ENCODE measurements at regions not wholly inside any gene's neighbourhood (a gene's known extent, or its start where the extent isn't known, plus 50 kb on each side); places are given as distances from the start of the nearest gene placed in this dataset.

DNA sequence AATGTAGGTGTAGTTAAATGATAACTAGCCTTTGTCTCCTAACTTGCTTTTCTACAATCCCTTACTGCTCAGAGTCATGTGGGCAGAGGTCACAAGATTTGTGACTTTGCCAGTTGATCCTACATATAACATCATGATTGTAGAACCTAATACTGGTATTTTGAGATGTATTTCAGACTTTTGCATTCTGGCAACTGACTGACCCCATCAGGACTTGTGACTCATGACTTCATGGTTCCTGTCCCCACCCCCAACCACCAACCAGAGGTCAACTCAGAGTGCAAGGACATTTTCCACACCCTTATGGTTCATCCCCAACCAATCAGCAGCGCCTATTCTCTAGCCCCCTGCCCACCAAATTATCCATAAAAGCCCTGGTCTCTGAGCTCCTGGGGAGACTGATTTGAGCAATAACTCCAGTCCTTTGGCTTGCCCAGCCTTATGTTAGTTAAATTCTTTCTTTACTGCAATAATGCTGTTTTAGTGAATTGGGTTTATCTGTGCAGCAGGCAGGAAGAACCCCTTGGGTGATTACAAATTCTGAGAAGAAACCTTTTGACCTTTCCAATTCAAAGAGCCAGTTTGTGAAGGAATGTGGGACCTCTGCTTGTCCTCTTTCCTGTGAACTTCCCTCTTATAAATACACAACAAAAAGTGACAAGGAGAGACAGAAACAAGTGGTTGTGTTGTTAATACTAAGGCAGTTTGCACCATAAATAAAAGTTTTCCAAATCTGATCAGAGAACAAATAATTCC is 588.7 kb downstream of the UTRN start:
- DNase-seq (ENCODE audit: low read depth, low spot score), result no peak

DNA sequence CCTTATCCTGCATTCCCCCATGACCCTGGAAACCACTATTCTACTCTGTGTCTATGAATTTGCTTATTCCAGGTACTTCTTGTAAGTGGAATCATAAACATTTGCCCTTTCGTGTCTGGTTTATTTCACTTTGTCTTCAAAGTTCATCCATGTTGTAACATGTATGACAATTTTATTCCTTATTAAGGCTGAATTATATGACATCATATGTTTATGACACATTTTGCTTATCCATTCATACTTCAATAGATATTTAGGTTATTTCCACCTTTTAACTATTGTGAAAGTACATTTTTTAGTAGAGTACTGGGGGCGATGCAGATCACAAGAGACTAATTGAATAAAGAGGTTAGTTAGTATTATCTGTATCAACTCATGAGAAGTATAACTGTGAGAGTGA is 591.6 kb downstream of the UTRN start:
- DNase-seq (ENCODE audit: low read depth, low spot score), result no peak

DNA sequence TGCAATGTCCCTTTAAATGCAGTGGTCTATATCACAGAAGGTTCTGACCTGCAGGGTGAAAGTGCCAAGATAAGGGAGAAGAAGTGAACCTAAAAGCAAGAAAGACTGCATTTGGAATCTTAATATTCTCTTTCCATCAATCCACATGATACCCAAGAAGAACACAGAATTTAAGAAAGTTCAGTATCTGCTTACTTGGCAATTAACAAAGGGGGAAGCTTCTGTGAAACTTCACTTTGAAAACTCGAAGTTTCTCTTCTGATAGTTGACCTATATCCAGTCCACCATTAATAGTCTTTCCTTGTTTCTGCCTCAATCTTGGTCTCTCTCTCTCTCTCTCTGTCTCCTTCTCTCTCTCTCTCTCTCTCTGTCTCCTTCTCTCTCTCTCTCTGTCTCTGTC is 592.0 kb downstream of the UTRN start:
- DNase-seq (ENCODE audit: low read depth, low spot score), result no peak

DNA sequence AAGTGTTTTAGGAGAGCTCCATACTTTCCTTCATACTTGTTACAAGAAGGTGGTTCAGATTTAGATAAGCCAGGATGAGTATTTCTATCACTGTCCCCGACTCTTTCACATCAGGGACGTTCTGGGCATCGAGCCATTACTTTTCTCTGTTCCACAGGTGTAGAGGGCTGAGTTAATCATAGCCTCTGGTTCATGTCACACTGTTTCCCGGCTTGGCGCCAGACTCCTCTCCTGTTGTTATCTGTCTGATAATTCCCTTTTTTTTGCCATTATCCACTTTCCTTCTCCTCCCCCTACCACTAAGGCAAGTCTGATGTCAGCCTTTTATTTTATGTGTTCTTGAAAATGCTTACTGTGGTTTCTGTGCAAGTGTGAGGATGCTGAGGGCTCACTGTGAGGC is 593.4 kb downstream of the UTRN start:
- no peak for DNase-seq (ENCODE audit: low read depth, low spot score)

DNA sequence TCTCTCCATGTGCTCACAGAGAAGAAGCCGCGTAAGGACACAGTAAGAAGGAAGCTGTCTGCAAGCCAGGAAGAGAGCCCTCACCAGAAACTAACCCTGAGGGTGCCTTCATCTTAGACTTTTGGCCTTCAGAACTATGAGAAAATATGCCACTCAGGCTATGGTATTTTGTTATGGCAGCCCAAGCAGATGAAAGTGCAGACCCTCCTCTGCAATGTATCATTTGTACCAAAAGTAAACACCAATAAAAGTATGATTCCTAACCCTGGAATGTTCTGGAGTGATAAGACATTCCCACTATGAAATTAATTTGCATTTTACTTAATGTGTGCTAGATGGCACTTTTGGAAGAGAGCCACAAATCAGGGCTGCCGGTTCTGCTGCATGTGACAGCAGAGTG is 594.3 kb downstream of the UTRN start:
- DNase-seq (ENCODE audit: low read depth, low spot score), result no peak

DNA sequence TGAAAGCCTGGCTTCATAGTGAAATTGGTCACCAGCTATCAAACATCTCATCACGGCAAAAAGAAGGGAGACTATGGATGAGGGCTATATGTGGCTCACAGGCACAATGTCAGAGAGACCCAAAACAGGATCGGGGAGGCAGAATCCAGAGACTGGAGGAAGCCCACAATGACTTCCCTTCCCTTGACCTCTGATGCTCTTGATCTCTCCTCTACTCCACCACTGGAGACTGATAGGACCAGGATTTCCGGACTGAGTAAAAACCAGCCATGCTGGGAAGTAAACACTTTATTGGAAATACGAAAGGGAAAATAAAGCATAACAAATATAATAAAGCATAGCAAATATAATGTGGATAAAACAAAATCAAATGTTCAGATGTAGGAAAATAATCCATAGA is 597.3 kb downstream of the UTRN start:
- DNase-seq (ENCODE audit: low read depth, low spot score), result no peak

DNA sequence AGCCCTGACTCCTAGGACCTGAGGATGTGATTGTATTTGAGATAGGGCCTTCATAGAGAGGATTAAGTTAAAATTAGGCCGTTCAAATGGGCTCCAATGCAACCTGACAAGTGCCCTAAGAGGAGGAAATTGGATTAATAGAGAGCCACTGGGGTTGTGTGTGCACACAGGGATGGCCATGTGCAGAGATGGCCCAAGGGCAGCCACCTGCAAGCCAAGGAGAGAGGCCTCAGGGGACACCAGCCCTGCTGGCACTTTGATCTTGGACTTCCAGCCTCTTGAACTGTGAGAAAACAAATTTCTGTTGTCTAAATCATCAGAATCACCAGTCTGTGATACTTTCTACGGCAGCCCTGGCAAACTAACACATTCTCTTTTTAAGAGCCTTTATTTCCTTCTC is 598.8 kb downstream of the UTRN start:
- no peak for DNase-seq (ENCODE audit: low read depth, low spot score)

DNA sequence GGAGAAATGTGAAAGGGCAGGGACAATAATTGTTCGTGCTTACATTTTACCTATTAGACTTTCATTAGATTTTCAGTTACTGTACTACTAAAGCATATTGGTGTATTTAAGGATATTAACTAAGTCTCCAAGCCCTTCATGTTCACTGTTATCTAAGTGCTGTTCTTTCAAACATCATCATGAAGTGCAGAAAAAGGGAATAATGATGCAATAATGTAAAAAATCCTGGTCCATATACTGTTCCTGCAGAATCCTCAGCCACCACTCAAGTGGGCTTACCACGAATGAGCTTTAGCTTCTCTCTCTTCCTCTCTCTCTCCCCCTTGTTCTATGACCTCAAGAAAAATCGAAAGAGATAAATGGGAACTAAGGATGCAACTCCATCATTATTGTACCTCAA is 600.7 kb downstream of the UTRN start:
- DNase-seq (ENCODE audit: low read depth, low spot score), result no peak

DNA sequence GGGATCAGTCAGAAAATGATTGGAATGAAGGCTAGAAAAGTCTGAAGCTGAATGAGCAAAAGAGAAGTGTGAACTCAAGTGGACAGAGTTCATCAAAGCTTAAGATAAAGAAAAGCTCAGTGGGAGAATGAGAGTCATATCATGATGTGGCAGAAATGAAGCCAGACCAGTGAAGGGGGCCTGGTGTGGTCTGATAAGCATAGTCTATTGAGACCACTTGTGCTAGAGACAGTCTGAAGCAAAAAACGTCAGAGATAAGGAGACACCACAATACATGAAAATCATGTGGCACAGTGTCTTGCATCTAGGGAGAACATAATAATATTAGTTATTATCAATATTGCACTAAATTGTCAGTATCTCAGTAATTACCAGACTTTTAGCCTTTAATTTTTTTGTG is 601.5 kb downstream of the UTRN start:
- no peak for DNase-seq (ENCODE audit: low read depth, low spot score)

DNA sequence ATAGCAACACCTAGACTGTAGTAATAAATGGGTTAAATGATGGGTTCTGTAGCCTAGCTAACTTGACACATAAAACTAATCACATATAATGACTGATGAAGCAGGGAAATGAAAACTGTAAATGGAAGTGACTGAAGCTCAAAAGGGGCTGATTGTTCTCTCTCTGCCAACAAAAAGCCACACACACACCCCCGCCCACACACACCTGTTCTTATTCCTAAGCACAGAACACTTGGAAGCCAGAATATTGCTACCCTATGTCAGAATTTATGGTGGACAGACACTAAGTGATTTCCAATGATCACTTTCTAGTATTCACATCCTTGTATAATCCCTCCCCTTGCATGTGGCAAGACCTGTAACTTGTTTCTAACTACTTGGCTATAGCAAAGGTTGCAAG is 603.5 kb downstream of the UTRN start:
- DNase-seq (ENCODE audit: low read depth, low spot score), result no peak

DNA sequence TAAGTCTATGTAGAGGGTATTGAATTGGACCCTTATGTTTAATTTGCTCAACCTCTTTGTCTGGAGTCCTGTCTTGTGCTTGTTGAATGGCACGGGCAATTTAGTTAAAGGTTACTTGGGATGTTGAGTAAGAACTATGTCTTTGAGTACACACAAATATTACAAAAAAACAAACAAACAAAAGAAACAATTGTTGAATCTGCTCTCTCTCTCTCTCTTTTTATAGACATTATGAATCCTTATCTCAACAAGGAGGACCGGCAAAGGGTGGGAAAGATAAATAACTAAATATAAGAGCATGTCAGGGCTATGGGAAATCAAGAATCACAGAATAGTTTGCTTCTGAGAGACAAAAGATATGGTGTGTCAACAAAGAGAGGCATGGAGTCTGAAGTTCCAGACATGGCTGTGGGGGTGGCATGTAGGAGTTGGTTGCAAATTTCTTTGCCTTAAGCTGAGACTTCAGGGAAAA is 608.6 kb downstream of the UTRN start:
- DNase-seq (ENCODE audit: low read depth, low spot score), result no peak

DNA sequence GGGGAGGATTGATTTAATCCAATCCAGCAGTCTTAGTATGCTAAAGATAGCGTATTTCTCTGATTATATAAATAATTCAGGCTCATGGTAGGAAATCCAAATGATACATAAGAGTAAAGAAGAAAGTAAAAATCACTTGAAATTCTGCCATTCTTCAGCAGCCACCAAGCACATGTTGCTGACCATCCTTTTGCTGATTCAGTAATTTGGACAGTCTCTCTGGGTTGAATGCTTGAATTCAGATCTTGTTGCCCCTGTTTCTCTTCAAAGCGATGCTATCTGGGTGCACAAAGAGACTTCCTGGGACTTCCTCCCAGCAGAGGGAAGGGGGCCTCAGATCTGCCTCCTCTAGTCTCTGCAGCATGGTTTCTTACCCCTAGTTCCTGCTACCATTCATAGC is 609.1 kb downstream of the UTRN start:
- no peak for DNase-seq (ENCODE audit: low read depth, low spot score)

DNA sequence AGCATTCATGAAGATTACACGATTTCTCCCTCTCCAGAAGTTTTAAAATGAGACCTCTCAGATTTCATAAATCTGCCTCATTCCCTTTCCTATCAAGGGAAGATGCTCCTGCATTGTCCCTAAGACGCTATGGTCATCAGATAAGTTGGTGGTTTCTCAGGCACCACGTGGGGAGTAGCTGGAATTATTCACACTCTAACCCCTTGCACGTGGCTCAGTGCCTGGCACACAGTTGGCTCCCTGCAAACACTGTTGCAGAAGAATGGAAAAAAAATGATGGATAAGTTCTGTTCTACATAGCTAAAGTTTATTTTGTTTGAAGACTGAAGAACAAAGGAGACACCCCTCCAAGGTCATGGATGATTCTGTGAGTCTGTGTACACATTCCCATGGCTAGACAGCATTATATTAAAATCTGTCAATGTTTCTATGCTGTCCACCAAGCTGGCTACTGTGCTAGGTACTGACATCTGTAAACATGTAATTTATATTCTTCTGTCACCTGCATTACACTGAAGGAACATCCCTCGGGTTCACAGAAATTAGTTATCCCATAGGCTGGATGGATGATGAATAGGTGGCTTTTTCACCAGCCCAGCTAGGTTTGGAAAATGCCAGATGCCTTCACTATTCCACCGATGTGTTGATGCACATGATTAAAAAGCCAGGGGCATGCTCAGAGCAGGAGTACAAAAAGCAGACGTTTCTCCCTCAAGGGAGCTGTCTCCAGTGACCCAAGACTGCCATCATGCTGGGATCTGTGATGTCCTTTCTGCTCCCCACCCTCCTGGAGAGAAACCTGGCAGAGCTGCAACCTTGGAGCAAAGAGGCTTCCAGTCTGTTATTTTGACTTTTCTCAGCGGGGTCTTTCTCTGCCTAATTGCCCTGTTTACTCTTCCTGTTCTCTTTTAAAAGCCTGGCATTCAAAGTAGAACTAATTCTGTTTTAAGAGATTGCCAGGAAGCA is 610.5 kb downstream of the UTRN start:
- DNase-seq (ENCODE audit: low read depth, low spot score), result no peak

DNA sequence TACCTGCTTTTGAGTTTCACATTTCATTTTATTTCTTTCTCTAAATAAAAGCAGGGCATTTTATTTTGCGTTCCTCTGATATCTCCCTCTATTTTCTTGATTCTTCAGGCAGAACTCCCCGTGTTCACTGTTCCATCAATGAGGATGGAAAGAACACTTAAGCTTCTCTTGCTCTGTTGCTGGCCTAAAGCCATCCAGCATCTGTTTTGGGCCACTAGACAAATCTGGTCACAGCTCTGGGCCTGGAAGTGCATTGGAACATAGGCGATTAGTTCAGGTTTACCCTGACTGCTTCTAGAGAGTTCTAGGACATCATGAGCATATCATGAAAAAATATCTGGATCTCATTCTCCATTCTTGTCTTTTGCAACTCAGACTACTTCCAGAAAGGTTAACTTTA is 611.2 kb downstream of the UTRN start:
- DNase-seq (ENCODE audit: low read depth, low spot score), result no peak

DNA sequence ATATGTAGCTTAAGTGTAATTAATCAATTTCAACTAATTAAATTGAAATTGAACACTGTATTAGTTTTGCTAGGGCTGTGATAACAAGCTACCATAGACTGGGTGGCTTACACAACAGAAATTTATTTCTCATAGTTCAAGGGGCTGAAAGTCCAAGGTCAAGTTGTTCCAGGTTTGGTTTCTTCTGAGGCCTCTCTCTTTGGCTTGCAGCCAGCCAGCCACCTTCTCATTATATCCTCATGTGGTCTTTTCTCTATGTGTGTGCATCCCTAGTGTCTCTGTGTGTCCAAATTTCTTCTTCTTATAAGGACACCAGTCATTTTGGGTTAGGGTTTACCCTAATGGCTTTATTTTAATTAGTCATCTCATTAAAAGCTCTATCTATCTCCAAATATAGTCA is 611.7 kb downstream of the UTRN start:
- no peak for DNase-seq (ENCODE audit: low read depth, low spot score)

DNA sequence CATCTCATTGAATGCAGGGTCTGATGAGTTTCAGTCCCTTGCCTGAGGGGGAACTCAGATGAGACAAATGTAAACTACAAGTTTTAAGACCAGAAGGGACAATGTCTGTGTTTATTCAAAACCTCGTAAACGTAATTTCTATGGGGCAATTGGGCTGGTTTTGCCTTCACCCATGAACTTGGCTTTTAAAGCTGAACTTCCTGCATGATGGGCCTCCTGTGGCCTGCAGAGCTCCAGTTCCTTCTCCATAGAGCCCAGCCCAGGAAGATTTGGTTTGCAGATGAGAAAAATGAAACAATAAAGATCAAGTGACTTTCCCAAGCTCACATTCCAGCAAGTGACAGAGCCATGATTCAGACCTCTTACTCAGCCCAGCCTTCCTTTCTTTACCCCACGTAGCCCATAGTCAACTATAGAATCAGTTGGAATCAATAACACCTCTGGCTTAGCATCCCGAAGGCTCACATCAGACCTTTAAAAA is 612.3 kb downstream of the UTRN start:
- DNase-seq (ENCODE audit: low read depth, low spot score), result peak; percentile 19

DNA sequence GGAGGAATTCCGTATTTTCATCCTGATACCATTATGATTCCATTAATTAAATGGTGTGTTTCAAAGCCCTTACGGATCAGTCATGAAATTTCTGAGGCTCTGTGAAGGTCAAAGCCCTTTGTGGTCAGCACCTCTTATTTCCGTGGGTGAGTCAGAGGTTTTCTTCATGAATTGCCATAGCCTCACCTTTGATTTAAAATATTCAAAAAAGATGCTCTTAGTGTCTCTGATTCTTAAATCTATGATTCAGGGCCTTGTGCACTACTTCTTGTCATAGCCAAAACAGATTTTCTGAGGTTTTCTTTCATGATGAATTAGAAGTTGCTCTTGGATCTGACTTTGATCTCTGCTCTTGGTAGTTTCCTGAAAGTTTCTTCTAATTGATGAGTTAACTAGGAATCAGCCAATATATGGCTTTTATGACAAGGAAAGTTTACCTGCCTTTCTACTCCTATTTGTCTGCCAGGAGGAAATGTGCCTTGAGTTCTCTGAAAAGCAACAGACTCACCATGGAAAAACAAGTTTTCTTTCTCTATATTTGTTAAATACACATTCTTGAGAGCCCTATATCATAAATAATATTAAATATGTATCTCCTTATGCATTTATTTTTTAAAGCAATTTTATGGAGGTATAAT is 613.0 kb downstream of the UTRN start:
- DNase-seq (ENCODE audit: low read depth, low spot score), result no peak

DNA sequence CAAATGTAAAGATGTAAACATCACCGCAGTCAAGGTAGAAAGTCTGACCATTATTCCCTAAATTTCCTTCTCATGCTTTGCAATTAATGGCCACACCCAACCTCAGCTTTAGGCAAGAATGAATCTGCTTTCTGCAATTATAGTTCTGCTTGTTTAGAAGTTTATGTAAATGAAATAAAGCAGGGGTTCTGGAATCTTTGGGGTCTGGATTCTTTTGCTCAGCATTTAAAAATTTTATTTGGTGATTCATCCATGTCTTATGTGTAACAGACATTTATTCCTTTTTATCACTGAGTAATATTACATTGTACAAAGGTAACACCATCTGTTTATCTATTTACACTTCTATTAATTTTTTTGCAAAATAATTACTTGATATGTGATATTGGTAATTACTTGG is 613.6 kb downstream of the UTRN start:
- no peak for DNase-seq (ENCODE audit: low read depth, low spot score)

DNA sequence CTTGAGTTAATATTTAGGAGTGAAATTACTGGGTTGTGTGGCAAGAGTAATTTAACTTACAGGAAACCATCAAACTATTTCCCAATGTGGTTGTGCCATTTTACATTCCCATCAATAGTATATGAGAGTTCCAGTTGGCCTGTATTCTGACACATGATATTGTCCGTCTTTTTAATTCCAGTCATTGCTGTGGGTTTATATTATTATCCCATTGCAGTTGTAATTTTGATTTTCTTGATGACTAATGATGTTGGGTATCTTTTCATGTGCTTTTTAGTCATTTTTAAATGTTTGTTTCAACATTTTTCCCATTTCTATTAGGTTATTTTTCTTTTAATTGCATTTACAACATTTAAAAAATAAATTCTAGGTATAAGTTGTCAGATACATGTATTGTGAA is 614.0 kb downstream of the UTRN start:
- DNase-seq (ENCODE audit: low read depth, low spot score), result no peak

DNA sequence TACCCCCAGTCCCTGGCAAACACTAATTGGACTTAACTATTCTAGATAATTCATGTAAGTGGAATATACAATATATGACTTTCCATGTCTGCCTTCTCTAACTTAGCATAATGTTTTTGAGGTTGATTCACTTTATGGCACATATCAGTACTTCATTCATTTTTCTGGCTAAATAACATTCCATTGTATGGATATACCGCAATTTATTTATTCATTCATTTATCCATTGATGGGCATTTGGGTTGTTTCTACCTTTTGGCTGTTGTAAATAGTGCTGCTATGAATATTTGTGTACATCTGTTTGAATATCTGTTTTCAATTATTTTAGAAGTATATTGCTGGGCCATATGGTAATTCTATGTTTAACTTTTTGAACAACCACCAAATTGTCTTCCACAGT is 616.3 kb downstream of the UTRN start:
- no peak for DNase-seq (ENCODE audit: low read depth, low spot score)

DNA sequence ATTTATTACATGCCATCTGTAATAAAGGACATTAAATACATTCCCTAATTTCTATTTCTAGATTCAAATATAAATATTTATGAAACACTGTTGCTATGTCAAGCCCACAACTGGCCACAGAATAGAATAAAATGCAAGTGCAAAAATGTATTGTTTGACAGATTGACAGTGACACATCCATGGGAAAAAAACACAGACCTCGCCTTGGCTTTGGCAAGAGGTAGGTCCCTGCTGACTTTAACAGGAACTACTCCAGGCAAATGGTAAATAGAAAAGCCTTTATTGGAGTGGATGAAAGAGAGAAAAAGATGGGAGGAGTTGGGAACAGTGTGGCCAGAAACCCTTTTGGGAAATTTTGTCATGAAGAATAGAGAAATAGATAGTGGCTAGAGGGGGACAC is 622.9 kb downstream of the UTRN start:
- no peak for DNase-seq (ENCODE audit: low read depth, low spot score)

DNA sequence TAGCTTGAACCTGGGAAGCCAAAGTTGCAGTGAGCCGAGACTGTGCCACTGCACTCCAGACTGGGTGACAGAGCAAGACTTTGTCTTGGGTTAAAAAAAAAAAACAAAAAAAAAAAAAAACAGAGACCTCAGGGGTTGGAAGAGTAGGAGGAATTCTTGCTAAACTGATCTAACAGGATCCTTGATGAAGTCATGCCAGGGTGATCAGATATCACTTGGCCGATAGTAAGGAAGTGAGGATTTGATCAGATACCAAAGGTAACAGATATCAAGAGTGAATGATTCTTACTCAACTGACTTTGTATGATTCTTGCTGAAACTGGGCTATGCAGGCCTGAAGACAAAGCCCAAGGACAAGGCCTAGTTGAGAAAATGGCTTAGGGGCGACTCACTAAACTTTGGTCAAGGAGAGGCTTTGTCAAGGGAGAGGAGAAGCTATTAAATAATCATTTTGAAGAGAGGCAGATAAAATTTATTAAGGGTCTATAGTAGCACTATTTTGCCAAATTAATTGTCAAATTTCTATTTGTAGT is 624.7 kb downstream of the UTRN start:
- DNase-seq (ENCODE audit: low read depth, low spot score), result no peak
